Neuronal stem cell (in vitro differentiated cells): ENCODE measurements at regions not wholly inside any gene's neighbourhood (a gene's known extent, or its start where the extent isn't known, plus 50 kb on each side); places are given as distances from the start of the nearest gene placed in this dataset.
A peak's percentile ranks its signal among the peaks of the same experiment; 100 is the strongest.

Experiments
- DNase-seq: peaks from one replicate; pipeline ENCODE4 v3.0.0-alpha.2; 2013; ENCODE audit warnings: low spot score
- H2AFZ ChIP-seq: one replicate; pipeline ENCODE4 v1.6.1; 2013; ENCODE audit warnings: mild to moderate bottlenecking, low read length, inconsistent platforms
- H2AK5ac ChIP-seq: 2 replicates; pipeline ENCODE4 v1.6.1; 2013; ENCODE audit warnings: low read depth, mild to moderate bottlenecking, inconsistent platforms, low read length, moderate library complexity, mixed read lengths
- H2BK120ac ChIP-seq: 2 replicates; pipeline ENCODE4 v1.6.1; 2013; ENCODE audit warnings: low read depth, mild to moderate bottlenecking, inconsistent platforms, low read length, moderate library complexity, mixed read lengths
- H2BK12ac ChIP-seq: one replicate; pipeline ENCODE4 v1.6.1; 2013; ENCODE audit warnings: low read length, inconsistent platforms
- H2BK15ac ChIP-seq: 2 replicates; pipeline ENCODE4 v1.6.1; 2013; ENCODE audit warnings: mild to moderate bottlenecking, low read length, inconsistent platforms, mixed read lengths
- H2BK5ac ChIP-seq: one replicate; pipeline ENCODE4 v1.6.1; 2013; ENCODE audit warnings: inconsistent platforms, mild to moderate bottlenecking, low read length, moderate library complexity
- H3K14ac ChIP-seq: one replicate; pipeline ENCODE4 v1.6.1; 2013; ENCODE audit warnings: low read length, inconsistent platforms
- H3K18ac ChIP-seq: 2 replicates; pipeline ENCODE4 v1.6.1; 2013; ENCODE audit warnings: low read length, inconsistent platforms
- H3K23ac ChIP-seq: 2 replicates; pipeline ENCODE4 v1.6.1; 2013; ENCODE audit warnings: low read depth, mild to moderate bottlenecking, mixed read lengths, low read length, inconsistent platforms; ENCODE audit not compliant: poor library complexity
- H3K27ac ChIP-seq: replicated peaks from 3 replicates; pipeline ENCODE4 v1.5.1; 2013; ENCODE audit warnings: low read length, inconsistent platforms
- H3K27me3 ChIP-seq, 3 experiments: 2 replicates each; pipeline ENCODE4 v1.6.1; 2013; ENCODE audit warnings: low read length in 3 of 3, mild to moderate bottlenecking in 2 of 3, inconsistent platforms in 1 of 3, low read depth in 1 of 3, mixed read lengths in 1 of 3, moderate library complexity in 1 of 3; ENCODE audit not compliant: control insufficient read depth in 3 of 3, insufficient read depth in 3 of 3
- H3K36me3 ChIP-seq, 2 donors: replicated peaks in 1 of 2; 2 replicates each; pipeline ENCODE4 v1.6.1; 2013; ENCODE audit warnings: low read length in 2 of 2; ENCODE audit not compliant: control insufficient read depth in 2 of 2, insufficient read depth in 2 of 2
- H3K4ac ChIP-seq: 2 replicates; pipeline ENCODE4 v1.6.1; 2013; ENCODE audit warnings: inconsistent platforms, mild to moderate bottlenecking, low read length, moderate library complexity
- H3K4me1 ChIP-seq, 2 donors: 1 replicate in 1 of 2; 2 replicates in 1 of 2; pipeline ENCODE4 v1.6.1; 2013; ENCODE audit warnings: low read length in 2 of 2, low read depth in 1 of 2; ENCODE audit not compliant: control insufficient read depth in 2 of 2, insufficient read depth in 1 of 2
- H3K4me2 ChIP-seq: one replicate; pipeline ENCODE4 v1.6.1; 2013; ENCODE audit warnings: mild to moderate bottlenecking, low read length, inconsistent platforms; ENCODE audit not compliant: insufficient read depth, poor library complexity, severe bottlenecking
- H3K4me3 ChIP-seq, 2 donors: 2 replicates each; pipeline ENCODE4 v1.5.1; 2013; ENCODE audit warnings: low read length in 2 of 2, mild to moderate bottlenecking in 2 of 2, inconsistent platforms in 1 of 2, moderate library complexity in 1 of 2
- H3K79me1 ChIP-seq: one replicate; pipeline ENCODE4 v1.6.1; 2013; ENCODE audit warnings: low read depth, mild to moderate bottlenecking, inconsistent platforms, low read length, moderate library complexity
- H3K9ac ChIP-seq: one replicate; pipeline ENCODE4 v1.6.1; 2013; ENCODE audit warnings: mild to moderate bottlenecking, low read depth, low read length, inconsistent platforms; ENCODE audit not compliant: poor library complexity
- H3K9me3 ChIP-seq, 2 donors: replicated peaks in 1 of 2; 2 replicates each; pipeline versions ENCODE3 to v1.6.1; 2013; ENCODE audit warnings: low read length in 2 of 2, mild to moderate bottlenecking in 2 of 2, inconsistent platforms in 1 of 2, low read depth in 1 of 2, mixed read lengths in 1 of 2, moderate library complexity in 1 of 2; ENCODE audit not compliant: control insufficient read depth in 2 of 2, insufficient read depth in 1 of 2
- H4K8ac ChIP-seq: one replicate; pipeline ENCODE4 v1.6.1; 2013; ENCODE audit warnings: low read depth, mild to moderate bottlenecking, inconsistent platforms, low read length, moderate library complexity
- H4K91ac ChIP-seq: one replicate; pipeline ENCODE4 v1.6.1; 2013; ENCODE audit warnings: low read length, low read depth, mild to moderate bottlenecking, inconsistent platforms; ENCODE audit not compliant: poor library complexity
- WGBS, 2 donors: extraction: QIAGEN DNeasy Blood & Tissue Kit; methylation state at CpG; one replicate each; pipeline ENCODE4 v1.1.7; 2013; ENCODE audit warnings: missing lambda C conversion rate in 2 of 2, mixed read lengths in 1 of 2; ENCODE audit not compliant: insufficient read length in 2 of 2, insufficient replicate concordance in 1 of 2; ENCODE audit errors: extremely low coverage in 2 of 2; 5-methylcytosine and 5-hydroxymethylcytosine counted together

- Histone ChIP-seq H3K23ac (no peak overlapping the region), H3K9ac (no peak overlapping the region), H4K91ac (no peak overlapping the region), H4K8ac (no peak overlapping the region), H3K18ac (no peak overlapping the region), H2AFZ (no peak overlapping the region), H3K14ac (no peak overlapping the region), H2AK5ac (no peak overlapping the region), H3K4me1 (no peaks in the 10 kb centered on the region), H3K79me1 (no peaks in the 10 kb centered on the region), H3K36me3 (no peaks in the 10 kb centered on the region), H2BK120ac (no peak overlapping the region), H2BK12ac (no peak overlapping the region), H3K4me3 (peak overlapping the region in 1 of 2 donors; percentile 25), H3K4ac (no peak overlapping the region), H2BK15ac (no peak overlapping the region), H3K27me3 (no peaks in the 10 kb centered on the region), H3K27ac (no peak overlapping the region), H2BK5ac (no peak overlapping the region), H3K4me2 (no peak overlapping the region), H3K9me3 (peaks cover 0 to 26% of the 10 kb centered on the region in 2 donors)
- no peak for DNase-seq
- WGBS, 2 donors = no CpG with 5 or more reads among the region's 9 CpGs
These were observed 252.8 kb downstream of the ALG10 start for GRCh38 chr12:34275129-34275528.

- WGBS, 2 donors = no CpG with 5 or more reads among the region's 5 CpGs
- H3K79me1 ChIP-seq = no peaks in the 10 kb centered on the region
- H4K91ac ChIP-seq = no peak overlapping the region
- no peak overlapping the region for H4K8ac ChIP-seq
- no peak for DNase-seq
- H3K4me3 ChIP-seq = no peak overlapping the region
- no peak overlapping the region for H2BK5ac ChIP-seq
- no peak overlapping the region for H2BK15ac ChIP-seq
- no peaks in the 10 kb centered on the region for H3K27me3 ChIP-seq
- H3K27ac ChIP-seq = no peak overlapping the region
- no peak overlapping the region for H2AFZ ChIP-seq
- no peak overlapping the region for H2BK120ac ChIP-seq
- H3K9ac ChIP-seq = no peak overlapping the region
- H3K4me2 ChIP-seq = no peak overlapping the region
- no peaks in the 10 kb centered on the region for H3K36me3 ChIP-seq
- no peak overlapping the region for H3K4ac ChIP-seq
- peaks cover 0 to 42% of the 10 kb centered on the region in 2 donors for H3K9me3 ChIP-seq
- H2BK12ac ChIP-seq = no peak overlapping the region
- H3K18ac ChIP-seq = no peak overlapping the region
- H2AK5ac ChIP-seq = no peak overlapping the region
- no peak overlapping the region for H3K23ac ChIP-seq
- no peak overlapping the region for H3K14ac ChIP-seq
- H3K4me1 ChIP-seq = no peaks in the 10 kb centered on the region
These were observed 264.2 kb downstream of the ALG10 start for GRCh38 chr12:34286483-34286882.

GRCh38 chr12:34286934-34287333 lies 264.6 kb downstream of the ALG10 start:
- H3K36me3 ChIP-seq = no peaks in the 10 kb centered on the region
- H3K23ac ChIP-seq = no peak overlapping the region
- H4K8ac ChIP-seq = no peak overlapping the region
- no peak overlapping the region for H3K4me2 ChIP-seq
- H2BK120ac ChIP-seq = no peak overlapping the region
- no peaks in the 10 kb centered on the region for H3K27me3 ChIP-seq
- no peak overlapping the region for H3K27ac ChIP-seq
- peaks cover 0 to 44% of the 10 kb centered on the region in 2 donors for H3K9me3 ChIP-seq
- H2AFZ ChIP-seq = no peak overlapping the region
- no peak overlapping the region for H2BK12ac ChIP-seq
- H3K4me1 ChIP-seq = no peaks in the 10 kb centered on the region
- H4K91ac ChIP-seq = no peak overlapping the region
- no peak for DNase-seq
- H2BK15ac ChIP-seq = no peak overlapping the region
- H3K18ac ChIP-seq = no peak overlapping the region
- no peak overlapping the region for H3K9ac ChIP-seq
- no peaks in the 10 kb centered on the region for H3K79me1 ChIP-seq
- no peak overlapping the region for H2BK5ac ChIP-seq
- H3K14ac ChIP-seq = no peak overlapping the region
- H3K4me3 ChIP-seq = no peak overlapping the region
- WGBS, 2 donors = no CpG with 5 or more reads among the region's 6 CpGs
- no peak overlapping the region for H2AK5ac ChIP-seq
- no peak overlapping the region for H3K4ac ChIP-seq

GRCh38 chr12:34287437-34287836 lies 265.1 kb downstream of the ALG10 start:
- Histone ChIP-seq H3K18ac (no peak overlapping the region), H3K36me3 (no peaks in the 10 kb centered on the region), H2BK15ac (no peak overlapping the region), H2AK5ac (no peak overlapping the region), H3K79me1 (no peaks in the 10 kb centered on the region), H3K4me1 (no peaks in the 10 kb centered on the region), H3K4me3 (no peak overlapping the region), H4K8ac (no peak overlapping the region), H3K23ac (no peak overlapping the region), H3K14ac (no peak overlapping the region), H3K4me2 (no peak overlapping the region), H3K9ac (no peak overlapping the region), H3K27ac (no peak overlapping the region), H2BK120ac (no peak overlapping the region), H3K9me3 (peaks cover 0 to 48% of the 10 kb centered on the region in 2 donors), H2BK5ac (no peak overlapping the region), H2BK12ac (no peak overlapping the region), H4K91ac (no peak overlapping the region), H2AFZ (no peak overlapping the region), H3K27me3 (no peaks in the 10 kb centered on the region), H3K4ac (no peak overlapping the region)
- DNase-seq = no peak
- no CpG with 5 or more reads among the region's 9 CpGs for WGBS, 2 donors
